Endothelial cell of umbilical vein (primary cell): ENCODE measurements at regions not wholly inside any gene's neighbourhood (a gene's known extent, or its start where the extent isn't known, plus 50 kb on each side); places are given as distances from the start of the nearest gene placed in this dataset.

Experiments
- BruUV-seq: library from RNA; stranded (reverse); fragments of 400-500 nt; replicated peaks from 2 replicates; lab custom pipeline; 2021; lab: Mats Ljungman, UMichigan
- CTCF ChIA-PET: fragments of 300-600, 350-600 bp; sonication (Branson Sonifier 250); formaldehyde crosslinking; loops from one replicate; lab custom pipeline; 2021; ENCODE audit warnings: antibody characterized with exemption, inconsistent platforms; lab: Charles Lee
- POLR2A ChIA-PET: fragments of 300-600, 350-600 bp; sonication (Branson Sonifier 250); formaldehyde crosslinking; loops from one replicate; lab custom pipeline; 2021; ENCODE audit warnings: antibody characterized with exemption, inconsistent platforms; lab: Charles Lee
- DNase-seq: peaks from one replicate; pipeline ENCODE4 v3.0.0-alpha.2; 2011; ENCODE audit warnings: low read depth, low spot score
- FAIRE-seq: peaks from 2 replicates; lab custom pipeline; 2011; peaks lifted over from hg19 to GRCh38; lab: Jason Lieb, UNC
- H2AFZ ChIP-seq: 2 replicates; pipeline ENCODE4 v1.6.0; 2012; ENCODE audit warnings: low read depth, low read length, control low read depth, inconsistent platforms
- H3K27ac ChIP-seq: 2 replicates; pipeline ENCODE4 v1.5.1; 2011; ENCODE audit warnings: low read depth, mild to moderate bottlenecking, control low read depth, low read length, moderate library complexity; ENCODE audit not compliant: insufficient read depth
- H3K27me3 ChIP-seq, 2 experiments: 2 replicates each; pipeline versions ENCODE4 v1.6.0 to v1.6.1; 2011; ENCODE audit warnings: low read length in 2 of 2, mixed read lengths in 1 of 2; ENCODE audit not compliant: control insufficient read depth in 2 of 2, insufficient read depth in 2 of 2
- H3K36me3 ChIP-seq, 2 experiments: 2 replicates in 1 of 2; 3 replicates in 1 of 2; pipeline ENCODE4 v1.5.1; 2011; ENCODE audit warnings: low read length in 2 of 2, mild to moderate bottlenecking in 1 of 2, moderate library complexity in 1 of 2; ENCODE audit not compliant: control insufficient read depth in 2 of 2, insufficient read depth in 2 of 2; ENCODE audit errors: extremely low read depth in 1 of 2
- H3K4me1 ChIP-seq: 3 replicates; pipeline ENCODE4 v1.5.1; 2011; ENCODE audit warnings: mild to moderate bottlenecking, low read length; ENCODE audit not compliant: control insufficient read depth, insufficient read depth; ENCODE audit errors: extremely low read depth
- H3K4me2 ChIP-seq: 2 replicates; pipeline ENCODE4 v1.6.1; 2011; ENCODE audit warnings: low read length, control low read depth, mixed read lengths; ENCODE audit not compliant: insufficient read depth
- H3K4me3 ChIP-seq, 3 experiments: fragments of 200-600 bp in 1 of 3; sonication (generic), shearing (Covaris generic) in 1 of 3; replicated peaks in 1 of 3; 2 replicates each; pipeline ENCODE4 v1.5.1; 2011 to 2016; ENCODE audit warnings: control low read depth in 3 of 3, low read length in 3 of 3, mild to moderate bottlenecking in 2 of 3, inconsistent platforms in 1 of 3, low read depth in 1 of 3, moderate library complexity in 1 of 3; ENCODE audit not compliant: insufficient read depth in 1 of 3
- H3K79me2 ChIP-seq: 2 replicates; pipeline ENCODE4 v1.6.0; 2012; ENCODE audit warnings: low read length, inconsistent platforms; ENCODE audit not compliant: control insufficient read depth, insufficient read depth
- H3K9ac ChIP-seq: replicated peaks from 2 replicates; pipeline ENCODE3; 2011; ENCODE audit warnings: low read length, control low read depth; ENCODE audit not compliant: insufficient read depth; ENCODE audit errors: extremely low read depth
- H3K9me1 ChIP-seq: replicated peaks from 3 replicates; pipeline ENCODE4 v1.6.0; 2011; ENCODE audit warnings: mild to moderate bottlenecking, low read length; ENCODE audit not compliant: control insufficient read depth, insufficient read depth; ENCODE audit errors: extremely low read depth
- H3K9me3 ChIP-seq: replicated peaks from 2 replicates; pipeline ENCODE4 v1.5.1; 2012; ENCODE audit warnings: low read length, inconsistent platforms; ENCODE audit not compliant: control insufficient read depth, insufficient read depth
- H4K20me1 ChIP-seq: replicated peaks from 2 replicates; pipeline ENCODE3; 2011; ENCODE audit warnings: mild to moderate bottlenecking, low read length; ENCODE audit not compliant: control insufficient read depth, insufficient read depth; ENCODE audit errors: extremely low read depth
- EZH2 ChIP-seq: IDR thresholded peaks from 2 replicates; pipeline ENCODE4 v1.6.1; 2012; ENCODE audit warnings: borderline replicate concordance, low read depth, mild to moderate bottlenecking, moderate library complexity, low read length, inconsistent platforms; ENCODE audit not compliant: severe bottlenecking
- FOS ChIP-seq: IDR thresholded peaks from 2 replicates; pipeline ENCODE4 v1.6.1; 2011; ENCODE audit warnings: mild to moderate bottlenecking, low read length, moderate library complexity, borderline replicate concordance; ENCODE audit not compliant: insufficient read depth
- GATA2 ChIP-seq: IDR thresholded peaks from 2 replicates; pipeline ENCODE4 v1.7.0; 2011; ENCODE audit warnings: low read depth, mild to moderate bottlenecking, moderate library complexity, mixed read lengths, low read length; ENCODE audit not compliant: insufficient read length, insufficient read depth
- JUN ChIP-seq: IDR thresholded peaks from 2 replicates; pipeline ENCODE4 v1.6.1; 2011; ENCODE audit warnings: borderline replicate concordance, low read depth; ENCODE audit not compliant: insufficient read length, insufficient read depth
- MYC ChIP-seq: IDR thresholded peaks from one replicate; pipeline ENCODE4 v1.6.1; 2011; ENCODE audit warnings: mild to moderate bottlenecking, low read depth, low read length
- POLR2A ChIP-seq: IDR thresholded peaks from 2 replicates; pipeline ENCODE4 v1.6.1; 2012; ENCODE audit warnings: low read depth, mild to moderate bottlenecking, control low read depth, low read length
- POLR2AphosphoS5 ChIP-seq: IDR thresholded peaks from 2 replicates; pipeline ENCODE4 v1.6.1; 2012; ENCODE audit warnings: low read depth, mild to moderate bottlenecking, control low read depth, low read length, moderate library complexity; ENCODE audit not compliant: insufficient read depth
- dilution Hi-C: fragments of 300-500 bp; cut with MboI; formaldehyde crosslinking; loops from one replicate; pipeline ENCODE4 v1.15.0; 2019; ENCODE audit warnings: low sequenced_read_pairs; ENCODE audit not compliant: extremely low pct_ligation_motif_present
- intact Hi-C: fragments of 100-400 bp; cut with micrococcal nuclease; formaldehyde crosslinking; loops from one replicate; pipeline ENCODE4 v1.10.0; 2022
- TF ChIP-seq, protein P1 (sequence below), 2 donors: IDR thresholded peaks; 1 replicate in 1 of 2; 2 replicates in 1 of 2; pipeline ENCODE4 v1.5.1; 2011; ENCODE audit warnings: low read length in 2 of 2, mild to moderate bottlenecking in 2 of 2, moderate library complexity in 2 of 2, control low read depth in 1 of 2, inconsistent platforms in 1 of 2, low read depth in 1 of 2; ENCODE audit not compliant: insufficient read depth in 1 of 2; ENCODE audit errors: extremely low read depth in 1 of 2
- TF ChIP-seq, protein P2 (sequence below): IDR thresholded peaks from 2 replicates; pipeline ENCODE4 v1.6.1; 2011; ENCODE audit not compliant: insufficient read depth, insufficient read length

DNA sequence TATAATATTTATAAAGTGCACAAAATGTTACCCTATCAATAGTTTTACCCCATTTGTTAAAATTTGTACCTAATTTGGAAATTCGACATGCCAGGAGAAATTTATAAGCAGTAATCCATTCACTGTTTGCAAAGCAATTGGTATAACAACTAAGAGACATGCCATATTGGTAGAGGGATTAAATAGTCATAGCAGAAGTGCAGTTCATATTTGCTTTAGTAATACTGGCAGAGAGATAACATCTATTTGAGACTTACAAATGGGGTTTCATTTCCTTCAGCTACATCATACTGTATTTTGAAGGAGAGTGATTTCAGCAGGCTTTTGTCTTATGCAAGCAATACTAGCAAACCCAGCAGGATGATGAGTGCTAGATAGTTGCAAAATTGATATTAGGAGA is 610.4 kb upstream of the CDH10 start:
- H4K20me1 ChIP-seq, result no peaks in the 10 kb centered on the region
- intact Hi-C loops, result no loop called here
- H3K4me1 ChIP-seq, result no peaks in the 10 kb centered on the region
- no peaks in the 10 kb centered on the region for H3K27me3 ChIP-seq
- CTCF ChIA-PET, result no interaction called here
- POLR2A ChIA-PET, result no interaction called here
- H3K9me3 ChIP-seq, result no peaks in the 10 kb centered on the region
- no peak overlapping the region for H3K4me3 ChIP-seq
- no peak overlapping the region for H2AFZ ChIP-seq
- no peaks in the 10 kb centered on the region for H3K36me3 ChIP-seq
- dilution Hi-C loops, result no loop called here
- no peak overlapping the region for H3K4me2 ChIP-seq
- H3K9ac ChIP-seq, result no peak overlapping the region
- H3K9me1 ChIP-seq, result no peaks in the 10 kb centered on the region
- H3K27ac ChIP-seq, result no peak overlapping the region
- FAIRE-seq, result no peak
- no peak for DNase-seq
- BruUV-seq, result no TSS peak
- TF ChIP-seq EZH2 (no peak), GATA2 (no peak), POLR2A (no peak), POLR2AphosphoS5 (no peak), JUN (no peak), FOS (no peak), MYC (no peak)
- TF ChIP-seq, protein P1, sequence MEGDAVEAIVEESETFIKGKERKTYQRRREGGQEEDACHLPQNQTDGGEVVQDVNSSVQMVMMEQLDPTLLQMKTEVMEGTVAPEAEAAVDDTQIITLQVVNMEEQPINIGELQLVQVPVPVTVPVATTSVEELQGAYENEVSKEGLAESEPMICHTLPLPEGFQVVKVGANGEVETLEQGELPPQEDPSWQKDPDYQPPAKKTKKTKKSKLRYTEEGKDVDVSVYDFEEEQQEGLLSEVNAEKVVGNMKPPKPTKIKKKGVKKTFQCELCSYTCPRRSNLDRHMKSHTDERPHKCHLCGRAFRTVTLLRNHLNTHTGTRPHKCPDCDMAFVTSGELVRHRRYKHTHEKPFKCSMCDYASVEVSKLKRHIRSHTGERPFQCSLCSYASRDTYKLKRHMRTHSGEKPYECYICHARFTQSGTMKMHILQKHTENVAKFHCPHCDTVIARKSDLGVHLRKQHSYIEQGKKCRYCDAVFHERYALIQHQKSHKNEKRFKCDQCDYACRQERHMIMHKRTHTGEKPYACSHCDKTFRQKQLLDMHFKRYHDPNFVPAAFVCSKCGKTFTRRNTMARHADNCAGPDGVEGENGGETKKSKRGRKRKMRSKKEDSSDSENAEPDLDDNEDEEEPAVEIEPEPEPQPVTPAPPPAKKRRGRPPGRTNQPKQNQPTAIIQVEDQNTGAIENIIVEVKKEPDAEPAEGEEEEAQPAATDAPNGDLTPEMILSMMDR (IDR thresholded peaks at IDR 0.05; ENCODE audit: extremely low read depth in 1 of 2, insufficient read depth in 1 of 2, low read depth in 1 of 2, low read length in 2 of 2), result no peak
- TF ChIP-seq, protein P2, sequence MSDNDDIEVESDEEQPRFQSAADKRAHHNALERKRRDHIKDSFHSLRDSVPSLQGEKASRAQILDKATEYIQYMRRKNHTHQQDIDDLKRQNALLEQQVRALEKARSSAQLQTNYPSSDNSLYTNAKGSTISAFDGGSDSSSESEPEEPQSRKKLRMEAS, result no peak
- no peaks in the 10 kb centered on the region for H3K79me2 ChIP-seq
